HAP-1 (cell line): ENCODE measurements at regions not wholly inside any gene's neighbourhood (a gene's known extent, or its start where the extent isn't known, plus 50 kb on each side); places are given as distances from the start of the nearest gene placed in this dataset.

Experiments
- DNase-seq, 2 experiments: peaks; one replicate each; pipeline ENCODE4 v3.0.0-alpha.2; 2016 to 2020; ENCODE audit warnings: low spot score in 2 of 2
- H3K27me3 ChIP-seq: fragments of 250-450 bp; sonication (Bioruptor Pico); 2 replicates; pipeline ENCODE4 v1.5.1; 2020; ENCODE audit warnings: low read depth, mild to moderate bottlenecking, moderate library complexity
- H3K36me3 ChIP-seq: fragments of 250-450 bp; sonication (Bioruptor Pico); replicated peaks from 2 replicates; pipeline ENCODE4 v1.5.1; 2020; ENCODE audit warnings: mild to moderate bottlenecking
- H3K4me1 ChIP-seq: fragments of 250-450 bp; sonication (Bioruptor Pico); 2 replicates; pipeline ENCODE4 v1.5.1; 2020; ENCODE audit warnings: mild to moderate bottlenecking
- H3K4me3 ChIP-seq: fragments of 250-450 bp; sonication (Bioruptor Pico); 2 replicates; pipeline ENCODE4 v1.5.1; 2020; ENCODE audit warnings: mild to moderate bottlenecking, moderate library complexity
- H3K9me3 ChIP-seq: fragments of 250-450 bp; sonication (Bioruptor Pico); 2 replicates; pipeline ENCODE4 v1.5.1; 2020; ENCODE audit warnings: mild to moderate bottlenecking, moderate library complexity
- in situ Hi-C: fragments of 300-500 bp; cut with MboI; formaldehyde crosslinking; loops from 3 replicates; pipeline ENCODE4 v1.14.3; 2020; ENCODE audit warnings: low sequenced_read_pairs, inconsistent platforms, mixed read lengths

DNA sequence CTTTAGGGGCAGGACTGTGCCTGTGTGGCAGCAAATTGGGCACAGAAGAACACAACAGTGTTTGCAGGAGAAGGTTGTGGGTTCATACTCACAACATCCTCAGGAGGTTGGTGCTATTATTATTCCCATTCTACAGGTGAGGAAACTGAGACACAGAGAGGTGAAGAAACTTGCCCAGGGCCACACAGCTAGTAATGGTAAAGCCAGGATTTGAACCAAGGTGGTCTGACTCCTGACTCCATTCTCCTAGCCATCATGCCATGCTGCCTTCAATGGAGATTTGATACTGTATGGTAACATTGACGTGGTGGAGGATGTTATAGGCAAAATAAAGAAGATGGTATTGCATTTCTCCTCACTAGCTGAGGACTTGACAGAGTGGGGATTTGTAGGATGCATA is 334.2 kb downstream of the RPS6KC1 start:
- Histone ChIP-seq H3K36me3 (no peaks in the 10 kb centered on the region), H3K9me3 (no peaks in the 10 kb centered on the region), H3K4me3 (no peak overlapping the region), H3K4me1 (no peaks in the 10 kb centered on the region), H3K27me3 (no peaks in the 10 kb centered on the region)
- DNase-seq: no peak
- in situ Hi-C loops: no loop called here

DNA sequence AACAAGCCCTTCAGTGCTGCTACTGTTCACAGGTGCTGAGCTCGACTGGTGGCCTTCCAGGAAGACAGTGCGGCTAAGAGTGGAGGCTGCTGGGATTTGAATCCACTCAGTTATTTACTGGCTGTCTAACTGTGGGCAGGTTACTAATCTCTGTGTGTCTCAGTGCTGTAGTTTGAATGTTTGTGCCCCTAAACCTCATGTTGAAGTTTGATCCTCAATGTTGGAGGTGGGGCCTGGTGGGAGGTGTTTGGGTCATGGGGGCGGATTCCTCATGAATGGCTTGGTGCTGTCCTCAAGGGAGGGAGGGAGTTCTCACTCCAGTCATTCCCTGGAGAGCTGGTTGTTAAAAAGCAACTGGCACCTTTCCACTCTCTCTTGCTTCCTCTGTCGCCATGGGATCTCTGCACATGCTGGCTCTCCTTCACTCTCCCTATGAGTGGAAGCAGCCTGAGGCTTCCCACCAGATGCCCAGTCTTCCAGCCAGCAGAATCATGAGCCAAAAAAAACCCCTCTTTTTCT is 334.8 kb downstream of the RPS6KC1 start:
- no peak overlapping the region for H3K4me3 ChIP-seq
- in situ Hi-C loops: no loop called here
- no peaks in the 10 kb centered on the region for H3K36me3 ChIP-seq
- no peaks in the 10 kb centered on the region for H3K4me1 ChIP-seq
- no peaks in the 10 kb centered on the region for H3K9me3 ChIP-seq
- no peak for DNase-seq
- no peaks in the 10 kb centered on the region for H3K27me3 ChIP-seq

GRCh38 chr1:213387380-213388015 is 336.5 kb downstream of the RPS6KC1 start:
- Histone ChIP-seq H3K9me3 (no peaks in the 10 kb centered on the region), H3K27me3 (no peaks in the 10 kb centered on the region), H3K4me3 (no peak overlapping the region), H3K4me1 (no peaks in the 10 kb centered on the region), H3K36me3 (no peaks in the 10 kb centered on the region)
- in situ Hi-C loops: no loop called here
- no peak for DNase-seq

- no peaks in the 10 kb centered on the region for H3K9me3 ChIP-seq
- in situ Hi-C loops: no loop called here
- no peaks in the 10 kb centered on the region for H3K36me3 ChIP-seq
- no peak overlapping the region for H3K4me3 ChIP-seq
- DNase-seq: no peak
- H3K4me1 ChIP-seq: no peaks in the 10 kb centered on the region
- H3K27me3 ChIP-seq: no peaks in the 10 kb centered on the region
Measured at GRCh38 chr1:213388199-213388598, 337.2 kb downstream of the RPS6KC1 start.

DNA sequence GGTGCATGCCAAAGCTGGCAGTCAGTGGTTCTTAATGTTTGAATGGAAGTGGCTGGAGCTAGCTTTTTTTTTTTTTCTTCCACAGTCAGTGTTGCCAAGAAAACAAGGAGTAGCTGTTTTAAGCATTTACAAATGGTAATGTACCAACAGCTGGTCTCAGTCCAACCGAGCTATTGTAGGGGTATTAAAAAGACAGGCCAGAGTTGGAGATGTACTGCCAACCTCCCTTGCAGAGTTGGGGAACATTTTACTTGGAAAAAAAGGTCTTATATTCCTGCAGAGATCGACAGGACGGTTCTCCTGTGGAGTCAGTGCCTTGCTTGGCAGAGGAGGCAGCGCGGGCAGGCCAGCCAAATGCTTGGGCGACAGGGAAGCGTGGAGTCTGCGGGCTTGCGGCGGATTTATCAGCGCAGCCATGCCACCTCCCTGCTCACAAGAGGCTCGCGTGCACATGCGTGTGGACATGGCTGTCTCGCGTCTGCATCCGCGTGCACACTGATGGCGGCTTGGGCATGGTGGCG is 338.1 kb downstream of the RPS6KC1 start:
- in situ Hi-C loops: no loop called here
- Histone ChIP-seq H3K4me1 (no peaks in the 10 kb centered on the region), H3K36me3 (no peaks in the 10 kb centered on the region), H3K9me3 (no peaks in the 10 kb centered on the region), H3K4me3 (no peak overlapping the region), H3K27me3 (no peaks in the 10 kb centered on the region)
- no peak for DNase-seq

DNA sequence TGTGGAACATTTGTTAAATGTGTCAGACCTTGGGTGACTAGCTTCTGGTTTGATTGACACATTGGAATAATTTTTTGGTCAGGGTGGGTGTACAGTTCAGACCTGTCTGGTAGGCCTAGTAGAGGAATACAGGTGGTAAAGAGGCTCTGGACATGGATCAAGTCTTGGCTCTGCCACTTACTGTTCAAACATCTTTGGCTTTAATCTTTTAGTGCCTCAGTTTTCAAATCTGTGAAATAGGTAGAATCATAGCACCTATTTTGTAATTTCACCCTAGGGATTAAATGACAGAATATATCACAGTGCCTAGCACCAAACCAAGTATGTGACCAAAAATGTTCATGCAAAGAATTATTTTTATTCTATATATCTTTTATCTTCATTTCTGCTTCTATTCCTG is 340.4 kb downstream of the RPS6KC1 start:
- no peak for DNase-seq
- no peaks in the 10 kb centered on the region for H3K4me1 ChIP-seq
- peaks cover 2% of the 10 kb centered on the region; the same call in 1 of the 2 replicates for H3K27me3 ChIP-seq
- H3K4me3 ChIP-seq: no peak overlapping the region
- in situ Hi-C loops: no loop called here
- H3K9me3 ChIP-seq: no peaks in the 10 kb centered on the region
- H3K36me3 ChIP-seq: no peaks in the 10 kb centered on the region

DNA sequence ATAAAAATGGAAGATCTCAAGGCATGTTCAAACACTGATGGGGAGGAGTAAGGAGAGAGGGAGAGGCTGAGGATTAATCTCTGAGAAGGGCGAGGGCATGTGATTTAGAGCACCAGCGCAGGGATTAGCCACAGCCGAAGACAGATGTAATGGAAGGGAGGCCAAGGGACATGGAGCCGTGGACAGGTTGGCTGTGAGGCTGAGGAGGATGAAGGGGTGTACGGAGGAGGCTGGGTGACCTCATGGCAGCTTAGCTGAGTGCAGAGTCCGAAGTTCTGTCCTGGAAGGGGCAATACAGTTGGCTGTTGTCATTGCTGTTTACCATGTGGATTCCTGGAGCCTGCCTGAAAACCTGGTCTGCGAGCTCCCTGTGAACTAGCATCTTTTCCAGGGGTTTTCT is 342.8 kb downstream of the RPS6KC1 start:
- peaks cover 2% of the 10 kb centered on the region; the same call in 1 of the 2 replicates for H3K27me3 ChIP-seq
- in situ Hi-C loops: no loop called here
- no peaks in the 10 kb centered on the region for H3K36me3 ChIP-seq

DNA sequence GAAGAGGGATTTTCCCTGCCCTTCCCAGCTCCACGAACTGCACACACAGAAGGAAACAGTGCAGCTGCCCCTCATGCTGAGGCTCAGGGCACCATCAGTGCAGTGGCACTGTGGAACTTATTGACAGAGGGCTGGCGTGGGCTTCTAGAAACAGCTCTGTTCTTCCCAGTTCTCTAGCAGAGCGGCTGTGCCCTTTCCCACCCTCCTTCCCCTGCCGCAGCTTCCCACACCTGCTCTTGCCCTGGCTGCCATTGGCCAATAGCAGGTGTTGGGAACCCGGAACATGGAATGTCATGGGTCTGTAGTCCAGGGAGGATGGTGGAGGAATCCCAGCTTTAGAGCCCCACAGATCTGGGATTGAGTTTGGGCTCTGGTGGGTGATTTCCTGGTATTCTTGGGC is 343.8 kb downstream of the RPS6KC1 start:
- no peaks in the 10 kb centered on the region for H3K36me3 ChIP-seq
- peaks cover 2% of the 10 kb centered on the region; the same call in 1 of the 2 replicates for H3K27me3 ChIP-seq
- H3K4me3 ChIP-seq: no peak overlapping the region
- H3K4me1 ChIP-seq: no peaks in the 10 kb centered on the region
- in situ Hi-C loops: no loop called here
- H3K9me3 ChIP-seq: no peaks in the 10 kb centered on the region
- DNase-seq: no peak

More for the DNA sequence above, 342.8 kb downstream of the RPS6KC1 start:
- Histone ChIP-seq H3K9me3 (no peaks in the 10 kb centered on the region), H3K4me1 (no peaks in the 10 kb centered on the region), H3K4me3 (no peak overlapping the region)
- no peak for DNase-seq

DNA sequence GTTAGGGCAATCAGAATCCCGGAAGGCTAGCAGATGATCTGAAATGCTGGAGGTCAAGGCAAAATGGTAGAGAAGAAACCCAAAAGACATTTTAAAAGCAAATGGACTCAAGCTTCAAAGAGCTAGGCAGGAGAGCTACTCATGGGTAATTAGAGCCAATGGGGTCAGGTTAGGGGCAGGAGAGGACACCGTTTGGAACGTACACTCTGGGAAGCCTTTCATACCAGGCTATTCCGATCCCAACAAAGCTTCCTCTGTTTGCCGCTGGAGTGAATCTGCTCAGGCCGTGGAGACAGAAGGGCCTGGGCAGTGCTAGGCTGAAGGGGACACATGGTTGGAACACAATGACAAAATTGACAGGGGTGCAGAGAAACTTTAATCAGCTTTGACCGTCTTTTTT is 346.6 kb downstream of the RPS6KC1 start:
- no peaks in the 10 kb centered on the region for H3K9me3 ChIP-seq
- peaks cover 2% of the 10 kb centered on the region; the same call in 1 of the 2 replicates for H3K27me3 ChIP-seq
- no peaks in the 10 kb centered on the region for H3K4me1 ChIP-seq
- no peak overlapping the region for H3K4me3 ChIP-seq
- H3K36me3 ChIP-seq: no peaks in the 10 kb centered on the region
- in situ Hi-C loops: no loop called here
- DNase-seq: no peak

GRCh38 chr1:213399695-213400094 is 348.7 kb downstream of the RPS6KC1 start:
- peak; percentile 33 to 59 for DNase-seq
- in situ Hi-C loops: no loop called here
- Histone ChIP-seq H3K9me3 (no peaks in the 10 kb centered on the region), H3K4me3 (no peak overlapping the region), H3K36me3 (no peaks in the 10 kb centered on the region), H3K27me3 (peaks cover under 1% of the 10 kb centered on the region; the same call in 1 of the 2 replicates), H3K4me1 (no peaks in the 10 kb centered on the region)

DNA sequence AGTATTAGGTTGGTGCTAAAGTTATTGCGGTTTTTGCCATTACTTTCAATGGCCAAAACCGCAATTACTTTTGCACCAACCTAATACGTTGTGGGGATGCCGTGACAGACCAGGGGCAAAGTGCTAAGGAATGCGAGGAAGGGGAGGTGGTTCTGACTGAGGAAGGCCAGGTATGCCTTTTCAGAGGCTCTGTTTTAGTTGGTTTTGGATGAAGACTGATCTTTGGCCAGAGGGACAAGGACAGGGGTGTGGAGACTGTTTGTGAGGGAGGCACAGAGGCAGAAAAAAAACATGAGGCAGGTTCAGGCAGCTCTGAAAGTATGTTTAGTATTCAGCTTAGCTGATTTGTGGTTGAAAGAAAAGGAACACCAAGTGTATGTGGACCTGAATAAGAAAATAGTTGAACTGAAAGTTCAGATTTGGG is 358.2 kb downstream of the RPS6KC1 start:
- Histone ChIP-seq H3K4me3 (no peak overlapping the region), H3K36me3 (no peaks in the 10 kb centered on the region; the same call in 1 of the 2 replicates), H3K27me3 (no peaks in the 10 kb centered on the region), H3K9me3 (0 out of 2 replicates have a peak, but pooled peaks cover 2% of the 10 kb centered on the region), H3K4me1 (no peaks in the 10 kb centered on the region)
- in situ Hi-C loops: no loop called here
- DNase-seq: no peak

DNA sequence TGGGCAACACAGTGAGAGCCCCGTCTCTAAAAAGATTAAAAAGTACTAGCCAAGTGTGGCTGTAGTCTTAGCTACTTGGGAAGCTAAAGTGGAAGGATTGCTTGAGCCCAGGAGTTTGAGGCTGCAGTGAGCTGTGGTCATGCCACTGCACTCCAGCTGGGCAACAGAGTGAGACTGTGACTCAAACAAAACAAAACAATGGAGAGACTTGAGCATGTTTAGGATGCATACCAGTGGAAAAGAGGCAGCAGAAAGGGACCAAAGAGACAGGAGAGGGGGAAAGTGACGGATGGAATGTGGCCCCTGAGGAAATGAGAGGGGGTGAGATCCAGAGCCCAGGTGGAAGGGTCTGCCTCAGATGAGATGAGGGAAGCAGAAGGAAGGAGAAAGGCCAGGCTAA is 358.9 kb downstream of the RPS6KC1 start:
- Histone ChIP-seq H3K36me3 (no peaks in the 10 kb centered on the region; the same call in 1 of the 2 replicates), H3K4me1 (no peaks in the 10 kb centered on the region), H3K27me3 (no peaks in the 10 kb centered on the region), H3K9me3 (0 out of 2 replicates have a peak, but pooled peaks cover 2% of the 10 kb centered on the region), H3K4me3 (no peak overlapping the region)
- in situ Hi-C loops: no loop called here
- DNase-seq: no peak

DNA sequence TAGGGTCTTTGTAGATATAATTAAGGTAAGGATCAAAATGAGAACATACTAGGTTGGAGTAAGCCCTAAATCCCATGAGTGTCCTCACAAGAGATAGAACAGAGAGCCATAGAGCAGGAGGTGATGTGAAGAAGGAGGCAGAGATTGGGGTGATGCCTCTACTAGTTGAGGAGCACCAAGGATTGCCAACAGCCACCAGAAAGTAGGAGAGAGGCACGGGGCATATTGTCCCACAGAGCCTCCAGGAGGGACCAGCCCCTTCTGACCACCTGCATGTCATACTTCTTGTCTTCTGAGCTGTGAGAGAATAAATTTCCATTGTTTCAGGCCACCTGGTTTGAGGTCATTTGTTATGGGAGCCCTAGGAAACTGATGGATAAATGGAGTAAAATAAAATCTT is 363.3 kb downstream of the RPS6KC1 start:
- Histone ChIP-seq H3K36me3 (no peaks in the 10 kb centered on the region), H3K9me3 (no peaks in the 10 kb centered on the region), H3K4me1 (no peaks in the 10 kb centered on the region), H3K27me3 (no peaks in the 10 kb centered on the region), H3K4me3 (no peak overlapping the region)
- DNase-seq: no peak
- in situ Hi-C loops: no loop called here

DNA sequence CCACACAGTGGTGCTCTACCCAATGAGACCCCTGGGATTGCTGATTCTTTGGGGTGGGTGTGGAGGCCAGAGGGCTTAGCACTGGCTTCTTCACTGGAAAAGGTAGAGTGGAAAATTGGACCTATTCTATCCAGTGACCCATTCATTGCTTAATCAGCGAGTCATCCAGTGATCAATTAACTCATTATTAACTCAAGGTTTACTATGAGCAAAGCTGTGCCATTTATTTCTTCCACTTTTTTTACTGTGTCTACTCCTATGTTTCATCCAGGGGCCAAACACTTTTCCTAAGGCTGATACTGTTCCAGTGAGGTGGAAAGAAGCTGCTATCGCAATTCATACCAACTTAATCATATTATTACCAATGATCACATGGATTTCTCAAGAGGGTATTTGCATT is 363.9 kb downstream of the RPS6KC1 start:
- in situ Hi-C loops: no loop called here
- Histone ChIP-seq H3K4me3 (no peak overlapping the region), H3K36me3 (no peaks in the 10 kb centered on the region), H3K9me3 (no peaks in the 10 kb centered on the region), H3K27me3 (no peaks in the 10 kb centered on the region), H3K4me1 (no peaks in the 10 kb centered on the region)
- no peak for DNase-seq
